ENCODE measurements at regions not wholly inside any gene's neighbourhood (a gene's known extent, or its start where the extent isn't known, plus 50 kb on each side); places are given as distances from the start of the nearest gene placed in this dataset.

GRCh38 chr20:39849664-39850063 is 839.4 kb downstream of the MAFB start:
- TF ChIP-seq CTCF (IDR thresholded peaks at IDR 0.05; ENCODE audit: low read depth, low read length) (no peak), EZH2phosphoT487 (IDR thresholded peaks at IDR 0.05; ENCODE audit: low read depth) (no peak)
